ENCODE measurements at regions not wholly inside any gene's neighbourhood (a gene's known extent, or its start where the extent isn't known, plus 50 kb on each side); places are given as distances from the start of the nearest gene placed in this dataset.

- H3K36me3 ChIP-seq (ENCODE audit: insufficient read depth, low read depth, low read length), result no peaks in the 10 kb centered on the region
- no peak overlapping the region for H3K27ac ChIP-seq (ENCODE audit: low read length)
- no peak overlapping the region for H3K9ac ChIP-seq (ENCODE audit: low read depth, low read length)
- no peaks in the 10 kb centered on the region for H3K4me1 ChIP-seq (ENCODE audit: insufficient read depth, low read length)
- H3K27me3 ChIP-seq (ENCODE audit: insufficient read depth, low read length), result no peaks in the 10 kb centered on the region
- no peak overlapping the region for H3K4me3 ChIP-seq (ENCODE audit: low read length)
- no peaks in the 10 kb centered on the region; the same call in 1 of the 2 replicates for H3K9me3 ChIP-seq (ENCODE audit: insufficient read depth, low read depth, low read length)
Measured at GRCh38 chr4:173714456-173714855, 184.4 kb upstream of the HAND2 start.

- no peak overlapping the region for H3K4me3 ChIP-seq (ENCODE audit: low read length)
- H3K9me3 ChIP-seq (ENCODE audit: insufficient read depth, low read depth, low read length), result no peaks in the 10 kb centered on the region; the same call in 1 of the 2 replicates
- no peak overlapping the region for H3K27ac ChIP-seq (ENCODE audit: low read length)
- H3K9ac ChIP-seq (ENCODE audit: low read depth, low read length), result no peak overlapping the region
- no peaks in the 10 kb centered on the region for H3K27me3 ChIP-seq (ENCODE audit: insufficient read depth, low read length)
- no peaks in the 10 kb centered on the region for H3K36me3 ChIP-seq (ENCODE audit: insufficient read depth, low read depth, low read length)
- no peaks in the 10 kb centered on the region for H3K4me1 ChIP-seq (ENCODE audit: insufficient read depth, low read length)
Measured at GRCh38 chr4:173713026-173713425, 183.0 kb upstream of the HAND2 start.

GRCh38 chr4:173707658-173708419 is 177.8 kb upstream of the HAND2 start:
- H3K36me3 ChIP-seq (ENCODE audit: insufficient read depth, low read depth, low read length), result no peaks in the 10 kb centered on the region
- H3K9ac ChIP-seq (ENCODE audit: low read depth, low read length), result no peak overlapping the region
- H3K4me1 ChIP-seq (ENCODE audit: insufficient read depth, low read length), result no peaks in the 10 kb centered on the region
- H3K9me3 ChIP-seq (ENCODE audit: insufficient read depth, low read depth, low read length), result no peaks in the 10 kb centered on the region
- no peak overlapping the region for H3K4me3 ChIP-seq (ENCODE audit: low read length)
- no peaks in the 10 kb centered on the region for H3K27me3 ChIP-seq (ENCODE audit: insufficient read depth, low read length)
- H3K27ac ChIP-seq (ENCODE audit: low read length), result no peak overlapping the region

- H3K27ac ChIP-seq (ENCODE audit: low read length), result no peak overlapping the region
- no peaks in the 10 kb centered on the region for H3K27me3 ChIP-seq (ENCODE audit: insufficient read depth, low read length)
- no peaks in the 10 kb centered on the region for H3K9me3 ChIP-seq (ENCODE audit: insufficient read depth, low read depth, low read length)
- no peaks in the 10 kb centered on the region for H3K36me3 ChIP-seq (ENCODE audit: insufficient read depth, low read depth, low read length)
- H3K9ac ChIP-seq (ENCODE audit: low read depth, low read length), result no peak overlapping the region
- no peak overlapping the region for H3K4me3 ChIP-seq (ENCODE audit: low read length)
- H3K4me1 ChIP-seq (ENCODE audit: insufficient read depth, low read length), result no peaks in the 10 kb centered on the region
Measured at GRCh38 chr4:173704201-173704600, 174.2 kb upstream of the HAND2 start.

- H3K27ac ChIP-seq (ENCODE audit: low read length), result no peak overlapping the region
- H3K4me1 ChIP-seq (ENCODE audit: insufficient read depth, low read length), result no peaks in the 10 kb centered on the region
- no peaks in the 10 kb centered on the region for H3K36me3 ChIP-seq (ENCODE audit: insufficient read depth, low read depth, low read length)
- H3K4me3 ChIP-seq (ENCODE audit: low read length), result no peak overlapping the region
- H3K9me3 ChIP-seq (ENCODE audit: insufficient read depth, low read depth, low read length), result no peaks in the 10 kb centered on the region
- H3K27me3 ChIP-seq (ENCODE audit: insufficient read depth, low read length), result no peaks in the 10 kb centered on the region
- no peak overlapping the region for H3K9ac ChIP-seq (ENCODE audit: low read depth, low read length)
Measured at GRCh38 chr4:173703021-173703420, 173.0 kb upstream of the HAND2 start.

- Histone ChIP-seq H3K27ac (ENCODE audit: low read length) (no peak overlapping the region), H3K9me3 (ENCODE audit: insufficient read depth, low read depth, low read length) (no peaks in the 10 kb centered on the region), H3K27me3 (ENCODE audit: insufficient read depth, low read length) (no peaks in the 10 kb centered on the region), H3K9ac (ENCODE audit: low read depth, low read length) (no peak overlapping the region), H3K4me1 (ENCODE audit: insufficient read depth, low read length) (peaks cover 4% of the 10 kb centered on the region; the same call in 1 of the 2 replicates), H3K36me3 (ENCODE audit: insufficient read depth, low read depth, low read length) (no peaks in the 10 kb centered on the region), H3K4me3 (ENCODE audit: low read length) (no peak overlapping the region)
Measured at GRCh38 chr4:173700650-173701049, 170.6 kb upstream of the HAND2 start.

- H3K4me3 ChIP-seq (ENCODE audit: low read length), result no peak overlapping the region
- H3K4me1 ChIP-seq (ENCODE audit: insufficient read depth, low read length), result peaks cover 6% of the 10 kb centered on the region; the same call in 1 of the 2 replicates
- H3K9me3 ChIP-seq (ENCODE audit: insufficient read depth, low read depth, low read length), result no peaks in the 10 kb centered on the region
- no peaks in the 10 kb centered on the region for H3K27me3 ChIP-seq (ENCODE audit: insufficient read depth, low read length)
- H3K36me3 ChIP-seq (ENCODE audit: insufficient read depth, low read depth, low read length), result no peaks in the 10 kb centered on the region
- no peak overlapping the region for H3K27ac ChIP-seq (ENCODE audit: low read length)
- no peak overlapping the region for H3K9ac ChIP-seq (ENCODE audit: low read depth, low read length)
Measured at GRCh38 chr4:173699841-173700475, 169.9 kb upstream of the HAND2 start.

- H3K4me3 ChIP-seq (ENCODE audit: low read length), result no peak overlapping the region
- no peaks in the 10 kb centered on the region for H3K9me3 ChIP-seq (ENCODE audit: insufficient read depth, low read depth, low read length)
- no peaks in the 10 kb centered on the region for H3K36me3 ChIP-seq (ENCODE audit: insufficient read depth, low read depth, low read length)
- peaks cover 6% of the 10 kb centered on the region; the same call in 1 of the 2 replicates for H3K4me1 ChIP-seq (ENCODE audit: insufficient read depth, low read length)
- H3K27ac ChIP-seq (ENCODE audit: low read length), result no peak overlapping the region
- H3K27me3 ChIP-seq (ENCODE audit: insufficient read depth, low read length), result no peaks in the 10 kb centered on the region
- H3K9ac ChIP-seq (ENCODE audit: low read depth, low read length), result no peak overlapping the region
Measured at GRCh38 chr4:173698557-173699262, 168.7 kb upstream of the HAND2 start.

GRCh38 chr4:173697840-173698239 is 167.8 kb upstream of the HAND2 start:
- Histone ChIP-seq H3K4me3 (ENCODE audit: low read length) (no peak overlapping the region), H3K27ac (ENCODE audit: low read length) (no peak overlapping the region), H3K27me3 (ENCODE audit: insufficient read depth, low read length) (no peaks in the 10 kb centered on the region), H3K4me1 (ENCODE audit: insufficient read depth, low read length) (peaks cover 6% of the 10 kb centered on the region; the same call in 1 of the 2 replicates), H3K9ac (ENCODE audit: low read depth, low read length) (no peak overlapping the region), H3K9me3 (ENCODE audit: insufficient read depth, low read depth, low read length) (no peaks in the 10 kb centered on the region), H3K36me3 (ENCODE audit: insufficient read depth, low read depth, low read length) (no peaks in the 10 kb centered on the region)

- Histone ChIP-seq H3K4me3 (ENCODE audit: low read length) (no peak overlapping the region), H3K9ac (ENCODE audit: low read depth, low read length) (no peak overlapping the region), H3K9me3 (ENCODE audit: insufficient read depth, low read depth, low read length) (no peaks in the 10 kb centered on the region), H3K27me3 (ENCODE audit: insufficient read depth, low read length) (no peaks in the 10 kb centered on the region), H3K4me1 (ENCODE audit: insufficient read depth, low read length) (peaks cover 6% of the 10 kb centered on the region; the same call in 1 of the 2 replicates), H3K27ac (ENCODE audit: low read length) (no peak overlapping the region), H3K36me3 (ENCODE audit: insufficient read depth, low read depth, low read length) (no peaks in the 10 kb centered on the region)
Measured at GRCh38 chr4:173696551-173696950, 166.5 kb upstream of the HAND2 start.

GRCh38 chr4:173696011-173696410 is 166.0 kb upstream of the HAND2 start:
- Histone ChIP-seq H3K9ac (ENCODE audit: low read depth, low read length) (no peak overlapping the region), H3K36me3 (ENCODE audit: insufficient read depth, low read depth, low read length) (no peaks in the 10 kb centered on the region), H3K27me3 (ENCODE audit: insufficient read depth, low read length) (no peaks in the 10 kb centered on the region), H3K4me1 (ENCODE audit: insufficient read depth, low read length) (peaks cover 6% of the 10 kb centered on the region; the same call in 1 of the 2 replicates), H3K4me3 (ENCODE audit: low read length) (no peak overlapping the region), H3K9me3 (ENCODE audit: insufficient read depth, low read depth, low read length) (no peaks in the 10 kb centered on the region), H3K27ac (ENCODE audit: low read length) (no peak overlapping the region)
